GF-D8 (cell line): ENCODE measurements at regions not wholly inside any gene's neighbourhood (a gene's known extent, or its start where the extent isn't known, plus 50 kb on each side); places are given as distances from the start of the nearest gene placed in this dataset.
"Not testable (repeated sequence)": the region's sequence is repeated elsewhere in the genome, so short reads cannot be mapped to it uniquely, and the experiment has no call there.

ENCODE experiments used
- DNase-seq: peaks from one replicate; lab custom pipeline; 2025; lab: John Stamatoyannopoulos, UW

- DNase-seq = no peak
These were observed 1563.6 kb downstream of the OLFM4 start for GRCh38 chr13:54592201-54592600.

- no peak for DNase-seq
These were observed 1564.9 kb downstream of the OLFM4 start for GRCh38 chr13:54593504-54593903.

- DNase-seq = no peak
These were observed 1569.0 kb downstream of the OLFM4 start for GRCh38 chr13:54597540-54598088.

- no peak for DNase-seq
These were observed 1570.8 kb downstream of the OLFM4 start for GRCh38 chr13:54599413-54599812.

GRCh38 chr13:54606944-54607343, 1578.3 kb downstream of the OLFM4 start:
- DNase-seq = no peak

GRCh38 chr13:54607421-54607820, 1578.8 kb downstream of the OLFM4 start:
- DNase-seq = no peak

- DNase-seq = no peak
These were observed 1582.8 kb downstream of the OLFM4 start for GRCh38 chr13:54611390-54611789.

GRCh38 chr13:54614726-54615125, 1586.1 kb downstream of the OLFM4 start:
- no peak for DNase-seq

- not testable (repeated sequence) for DNase-seq
These were observed 1597.9 kb downstream of the OLFM4 start for GRCh38 chr13:54626504-54626903.

- no peak for DNase-seq
These were observed 1599.2 kb downstream of the OLFM4 start for GRCh38 chr13:54627646-54628372.

GRCh38 chr13:54628383-54628782, 1599.8 kb downstream of the OLFM4 start:
- DNase-seq = no peak

- DNase-seq = no peak
These were observed 1604.8 kb downstream of the OLFM4 start for GRCh38 chr13:54633456-54633855.

GRCh38 chr13:54636231-54636630, 1607.6 kb downstream of the OLFM4 start:
- DNase-seq = no peak

GRCh38 chr13:54637366-54637765, 1608.8 kb downstream of the OLFM4 start:
- DNase-seq = no peak

GRCh38 chr13:54640719-54641118, 1612.1 kb downstream of the OLFM4 start:
- DNase-seq = no peak

GRCh38 chr13:54643863-54644262, 1615.2 kb downstream of the OLFM4 start:
- DNase-seq = no peak

GRCh38 chr13:54647275-54647674, 1618.7 kb downstream of the OLFM4 start:
- no peak for DNase-seq

GRCh38 chr13:54657588-54657987, 1629.0 kb downstream of the OLFM4 start:
- DNase-seq = no peak

GRCh38 chr13:54658771-54659170, 1630.2 kb downstream of the OLFM4 start:
- DNase-seq = no peak

- DNase-seq = no peak
These were observed 1631.7 kb downstream of the OLFM4 start for GRCh38 chr13:54660277-54660676.

- DNase-seq = no peak
These were observed 1648.0 kb downstream of the OLFM4 start for GRCh38 chr13:54676526-54677113.

GRCh38 chr13:54682184-54682583, 1653.6 kb downstream of the OLFM4 start:
- DNase-seq = no peak

GRCh38 chr13:54687173-54687572, 1658.6 kb downstream of the OLFM4 start:
- DNase-seq = no peak

- no peak for DNase-seq
These were observed 1671.2 kb downstream of the OLFM4 start for GRCh38 chr13:54699831-54700230.
